ENCODE measurements at regions not wholly inside any gene's neighbourhood (a gene's known extent, or its start where the extent isn't known, plus 50 kb on each side); places are given as distances from the start of the nearest gene placed in this dataset.

DNA sequence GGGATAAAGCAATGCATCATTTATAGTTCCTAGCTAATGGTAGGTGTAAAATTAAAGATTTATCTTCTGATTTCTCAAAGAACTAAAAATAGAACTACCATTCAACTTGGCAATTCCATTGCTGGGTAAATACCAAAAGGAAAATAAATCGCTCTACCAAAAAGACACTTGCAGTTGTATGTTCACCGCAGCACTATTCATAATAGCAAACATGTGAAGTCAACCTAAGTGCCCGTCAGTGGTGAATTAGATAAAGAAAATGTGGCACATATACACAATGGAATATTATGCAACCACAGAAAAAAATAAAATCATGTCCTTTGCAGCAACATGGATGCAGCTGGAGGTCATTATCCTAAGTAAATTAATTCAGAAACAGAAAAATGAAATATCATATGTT, 192.8 kb upstream of the ADRA1D start:
- 89 to 96% (median 91%) methylated on average over 3 of the region's 3 CpGs for WGBS, 3 donors
- Histone ChIP-seq H3K9me3 (no peaks in the 10 kb centered on the region), H3K4me1 (no peaks in the 10 kb centered on the region), H3K27me3 (ENCODE audit: insufficient read depth in 3 of 3, low read length in 2 of 3) (peaks cover 0 to 5% (median 2%) of the 10 kb centered on the region in 3 donors), H3K36me3 (ENCODE audit: insufficient read depth in 1 of 2, low read depth in 1 of 2) (no peaks in the 10 kb centered on the region), H3K4me3 (no peak overlapping the region), H3K27ac (no peak overlapping the region)
- intact Hi-C loops (cut with DNase I) = no loop called here
- no peak for DNase-seq
- no peak for ATAC-seq
- TF ChIP-seq, protein P1, sequence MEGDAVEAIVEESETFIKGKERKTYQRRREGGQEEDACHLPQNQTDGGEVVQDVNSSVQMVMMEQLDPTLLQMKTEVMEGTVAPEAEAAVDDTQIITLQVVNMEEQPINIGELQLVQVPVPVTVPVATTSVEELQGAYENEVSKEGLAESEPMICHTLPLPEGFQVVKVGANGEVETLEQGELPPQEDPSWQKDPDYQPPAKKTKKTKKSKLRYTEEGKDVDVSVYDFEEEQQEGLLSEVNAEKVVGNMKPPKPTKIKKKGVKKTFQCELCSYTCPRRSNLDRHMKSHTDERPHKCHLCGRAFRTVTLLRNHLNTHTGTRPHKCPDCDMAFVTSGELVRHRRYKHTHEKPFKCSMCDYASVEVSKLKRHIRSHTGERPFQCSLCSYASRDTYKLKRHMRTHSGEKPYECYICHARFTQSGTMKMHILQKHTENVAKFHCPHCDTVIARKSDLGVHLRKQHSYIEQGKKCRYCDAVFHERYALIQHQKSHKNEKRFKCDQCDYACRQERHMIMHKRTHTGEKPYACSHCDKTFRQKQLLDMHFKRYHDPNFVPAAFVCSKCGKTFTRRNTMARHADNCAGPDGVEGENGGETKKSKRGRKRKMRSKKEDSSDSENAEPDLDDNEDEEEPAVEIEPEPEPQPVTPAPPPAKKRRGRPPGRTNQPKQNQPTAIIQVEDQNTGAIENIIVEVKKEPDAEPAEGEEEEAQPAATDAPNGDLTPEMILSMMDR (IDR thresholded peaks at IDR 0.05) = no peak

GRCh38 chr20:4441191-4441590, 192.1 kb upstream of the ADRA1D start:
- TF ChIP-seq, protein P1 (IDR thresholded peaks at IDR 0.05) = no peak
- intact Hi-C loops (cut with DNase I) = no loop called here
- DNase-seq = no peak
- H3K9me3 ChIP-seq = no peaks in the 10 kb centered on the region
- H3K36me3 ChIP-seq (ENCODE audit: insufficient read depth in 1 of 2, low read depth in 1 of 2) = no peaks in the 10 kb centered on the region
- no peak overlapping the region for H3K4me3 ChIP-seq
- no peaks in the 10 kb centered on the region for H3K4me1 ChIP-seq
- 86 to 95% (median 89%) methylated on average over 2 of the region's 2 CpGs for WGBS, 3 donors
- H3K27me3 ChIP-seq (ENCODE audit: insufficient read depth in 3 of 3, low read length in 2 of 3) = peaks cover 0 to 5% (median 2%) of the 10 kb centered on the region in 3 donors
- H3K27ac ChIP-seq = no peak overlapping the region
- no peak for ATAC-seq

- H3K9me3 ChIP-seq = no peaks in the 10 kb centered on the region
- TF ChIP-seq, protein P1 (IDR thresholded peaks at IDR 0.05) = no peak
- no peak for DNase-seq
- peaks cover 0 to 2% (median 2%) of the 10 kb centered on the region in 3 donors for H3K27me3 ChIP-seq (ENCODE audit: insufficient read depth in 3 of 3, low read length in 2 of 3)
- no peak overlapping the region for H3K4me3 ChIP-seq
- no peaks in the 10 kb centered on the region for H3K36me3 ChIP-seq (ENCODE audit: insufficient read depth in 1 of 2, low read depth in 1 of 2)
- ATAC-seq = no peak
- H3K4me1 ChIP-seq = no peaks in the 10 kb centered on the region
- H3K27ac ChIP-seq = no peak overlapping the region
- intact Hi-C loops (cut with DNase I) = loop anchor here in 1 of 2 donors (10.0 kb wide), 1 partner anchor 1795 kb away; no protein-coding TSS in a partner anchor
- 29 to 33% (median 31%) methylated on average over 5 of the region's 5 CpGs for WGBS, 3 donors
These were observed 190.4 kb upstream of the ADRA1D start for GRCh38 chr20:4439461-4439860.

GRCh38 chr20:4437131-4437530, 188.0 kb upstream of the ADRA1D start:
- Histone ChIP-seq H3K27ac (no peak overlapping the region), H3K27me3 (ENCODE audit: insufficient read depth in 3 of 3, low read length in 2 of 3) (peaks cover 0 to 2% (median 2%) of the 10 kb centered on the region in 3 donors), H3K36me3 (ENCODE audit: insufficient read depth in 1 of 2, low read depth in 1 of 2) (no peaks in the 10 kb centered on the region), H3K9me3 (no peaks in the 10 kb centered on the region), H3K4me3 (no peak overlapping the region), H3K4me1 (no peaks in the 10 kb centered on the region)
- ATAC-seq (no peak), DNase-seq (no peak)
- TF ChIP-seq, protein P1 (IDR thresholded peaks at IDR 0.05) = no peak
- 13 to 36% (median 30%) methylated on average over 1 of the region's 1 CpG for WGBS, 3 donors
- intact Hi-C loops (cut with DNase I) = loop anchor here in 1 of 2 donors (10.0 kb wide), 1 partner anchor 1798 kb away; no protein-coding TSS in a partner anchor
